ENCODE measurements at regions not wholly inside any gene's neighbourhood (a gene's known extent, or its start where the extent isn't known, plus 50 kb on each side); places are given as distances from the start of the nearest gene placed in this dataset.

DNA sequence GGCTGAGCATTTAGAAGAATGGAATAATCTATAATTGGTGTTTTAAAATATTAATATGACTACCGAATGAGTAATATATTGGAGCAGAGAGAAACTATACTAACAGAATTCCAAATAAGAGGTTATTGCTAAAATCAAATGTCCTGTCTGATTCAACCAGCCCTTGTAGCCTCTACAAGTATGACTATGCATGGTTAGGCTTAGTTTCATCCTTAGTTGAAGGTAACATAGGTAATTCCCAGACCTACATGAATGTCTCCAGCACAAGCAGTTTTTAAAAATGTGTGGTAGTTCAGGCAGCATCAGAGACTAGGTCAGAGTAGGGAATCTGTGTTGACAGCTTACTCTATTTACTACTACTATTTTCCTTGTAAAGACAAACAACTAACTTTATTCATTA is 51.7 kb upstream of the SLC27A6 start:
- no peak for TF ChIP-seq CTCF (conservative IDR thresholded peaks at IDR 0.05; ENCODE audit: low read depth, low read length)
- DNase-seq (ENCODE audit: low read depth) = no peak
- H3K4me3 ChIP-seq (ENCODE audit: low read length) = no peak overlapping the region

Data from retinal pigment epithelial cell (primary cell).